Neural cell (in vitro differentiated cells): ENCODE measurements at regions not wholly inside any gene's neighbourhood (a gene's known extent, or its start where the extent isn't known, plus 50 kb on each side); places are given as distances from the start of the nearest gene placed in this dataset.

Experiments
- H2AFZ ChIP-seq: fragments of 200-600, 300-800 bp; sonication (generic), shearing (Covaris generic); 2 replicates; pipeline ENCODE4 v1.6.0; 2014; ENCODE audit warnings: low read depth, mild to moderate bottlenecking, antibody characterized with exemption, low read length, moderate library complexity
- H3F3A ChIP-seq: fragments of 200-600 bp; shearing (Covaris generic); 2 replicates; pipeline ENCODE4 v1.6.1; 2016; ENCODE audit warnings: mild to moderate bottlenecking, moderate library complexity, mixed read lengths, antibody characterized with exemption, low read length; ENCODE audit not compliant: insufficient read depth, poor library complexity, severe bottlenecking
- H3K27ac ChIP-seq: fragments of 200-600, 300-800 bp; sonication (generic), shearing (Covaris generic); 2 replicates; pipeline ENCODE4 v1.5.1; 2014; ENCODE audit warnings: mild to moderate bottlenecking, low read length, moderate library complexity
- H3K27me3 ChIP-seq: fragments of 300-800, 200-600 bp; sonication (generic), shearing (Covaris generic); 2 replicates; pipeline ENCODE4 v1.6.0; 2014; ENCODE audit warnings: mild to moderate bottlenecking, low read depth, low read length, moderate library complexity; ENCODE audit not compliant: insufficient read depth
- H3K36me3 ChIP-seq: fragments of 300-800, 200-600 bp; sonication (generic), shearing (Covaris generic); 2 replicates; pipeline ENCODE4 v1.5.1; 2014; ENCODE audit warnings: mild to moderate bottlenecking, antibody characterized with exemption, low read length, moderate library complexity; ENCODE audit not compliant: insufficient read depth
- H3K4me2 ChIP-seq: fragments of 300-800, 200-600 bp; sonication (generic), shearing (Covaris generic); 2 replicates; pipeline ENCODE4 v1.6.0; 2014; ENCODE audit warnings: mild to moderate bottlenecking, low read length
- H3K4me3 ChIP-seq: fragments of 300-800, 200-600 bp; sonication (generic), shearing (Covaris generic); 2 replicates; pipeline ENCODE4 v1.5.1; 2014; ENCODE audit warnings: mild to moderate bottlenecking, low read length, moderate library complexity
- H3K79me2 ChIP-seq: fragments of 200-600 bp; shearing (Covaris generic); replicated peaks from 2 replicates; pipeline ENCODE4 v1.6.0; 2014; ENCODE audit warnings: mild to moderate bottlenecking, low read length, moderate library complexity; ENCODE audit not compliant: insufficient read depth
- H3K9ac ChIP-seq: fragments of 300-800, 200-600 bp; sonication (generic), shearing (Covaris generic); 2 replicates; pipeline ENCODE4 v1.6.1; 2016; ENCODE audit warnings: mild to moderate bottlenecking, low read length, mixed read lengths
- H3K9me2 ChIP-seq: fragments of 200-600 bp; shearing (Covaris generic); 2 replicates; pipeline ENCODE4 v1.6.1; 2016; ENCODE audit warnings: mild to moderate bottlenecking, low read length, mixed read lengths; ENCODE audit not compliant: insufficient read depth
- H3K9me3 ChIP-seq: fragments of 200-600, 300-800 bp; sonication (generic), shearing (Covaris generic); 2 replicates; pipeline ENCODE4 v1.6.1; 2016; ENCODE audit warnings: mild to moderate bottlenecking, mixed run types, low read length, moderate library complexity, mixed read lengths
- H4K20me1 ChIP-seq: fragments of 200-600 bp; shearing (Covaris generic); 2 replicates; pipeline ENCODE4 v1.6.1; 2016; ENCODE audit warnings: mild to moderate bottlenecking, mixed run types; ENCODE audit not compliant: insufficient read depth
- CTCF ChIP-seq: fragments of 450-650 bp; IDR thresholded peaks from 2 replicates; pipeline ENCODE4 v1.5.1; 2014; ENCODE audit warnings: antibody characterized with exemption, mild to moderate bottlenecking, moderate library complexity; ENCODE audit not compliant: poor library complexity, severe bottlenecking
- EP300 ChIP-seq: fragments of 450-650 bp; conservative IDR thresholded peaks from 2 replicates; pipeline ENCODE4 v1.6.1; 2014; ENCODE audit warnings: antibody characterized with exemption, mild to moderate bottlenecking, moderate library complexity; ENCODE audit not compliant: poor library complexity, severe bottlenecking
- EZH2 ChIP-seq: fragments of 200-600, 300-800 bp; shearing (Covaris generic), sonication (generic); IDR thresholded peaks from 2 replicates; pipeline ENCODE4 v1.6.1; 2014; ENCODE audit warnings: antibody characterized with exemption, low read length, borderline replicate concordance, mild to moderate bottlenecking; ENCODE audit not compliant: insufficient read depth, poor library complexity, severe bottlenecking
- MXI1 ChIP-seq: fragments of 450-650 bp; conservative IDR thresholded peaks from 2 replicates; pipeline ENCODE4 v1.6.1; 2014; ENCODE audit warnings: antibody characterized with exemption, mild to moderate bottlenecking; ENCODE audit not compliant: poor library complexity, severe bottlenecking
- POLR2AphosphoS5 ChIP-seq: IDR thresholded peaks from 2 replicates; pipeline ENCODE4 v1.6.1; 2012
- RAD21 ChIP-seq: fragments of 450-650 bp; conservative IDR thresholded peaks from 2 replicates; pipeline ENCODE4 v1.6.1; 2014; ENCODE audit warnings: antibody characterized with exemption, mild to moderate bottlenecking, moderate library complexity
- REST ChIP-seq: IDR thresholded peaks from 2 replicates; pipeline ENCODE4 v1.6.1; 2012; ENCODE audit warnings: borderline replicate concordance
- SMC3 ChIP-seq: fragments of 450-650 bp; conservative IDR thresholded peaks from 2 replicates; pipeline ENCODE4 v1.6.1; 2014; ENCODE audit warnings: antibody characterized with exemption, mild to moderate bottlenecking, moderate library complexity; ENCODE audit not compliant: poor library complexity
- TAF1 ChIP-seq: IDR thresholded peaks from 2 replicates; pipeline ENCODE4 v1.6.1; 2012; ENCODE audit warnings: low read depth

GRCh38 chr7:136309407-136309806 lies 332.2 kb upstream of the MTPN start:
- H4K20me1 ChIP-seq: no peaks in the 10 kb centered on the region
- no peak overlapping the region for H2AFZ ChIP-seq
- no peaks in the 10 kb centered on the region for H3F3A ChIP-seq
- H3K9me3 ChIP-seq: no peaks in the 10 kb centered on the region
- no peak overlapping the region for H3K4me2 ChIP-seq
- H3K79me2 ChIP-seq: no peaks in the 10 kb centered on the region
- H3K27ac ChIP-seq: no peak overlapping the region
- TF ChIP-seq CTCF (no peak), EP300 (no peak), EZH2 (no peak), REST (no peak), MXI1 (no peak), RAD21 (no peak), TAF1 (no peak), POLR2AphosphoS5 (no peak), SMC3 (no peak)
- H3K9ac ChIP-seq: no peak overlapping the region
- no peak overlapping the region for H3K4me3 ChIP-seq
- H3K36me3 ChIP-seq: no peaks in the 10 kb centered on the region
- H3K9me2 ChIP-seq: no peaks in the 10 kb centered on the region
- H3K27me3 ChIP-seq: no peaks in the 10 kb centered on the region

- no peaks in the 10 kb centered on the region for H4K20me1 ChIP-seq
- H3K9me2 ChIP-seq: no peaks in the 10 kb centered on the region
- no peaks in the 10 kb centered on the region for H3K27me3 ChIP-seq
- H3K4me2 ChIP-seq: no peak overlapping the region
- H3F3A ChIP-seq: no peaks in the 10 kb centered on the region
- no peak overlapping the region for H3K27ac ChIP-seq
- no peaks in the 10 kb centered on the region for H3K9me3 ChIP-seq
- H3K4me3 ChIP-seq: no peak overlapping the region
- H2AFZ ChIP-seq: no peak overlapping the region
- no peaks in the 10 kb centered on the region for H3K36me3 ChIP-seq
- no peak for TF ChIP-seq REST
- TF ChIP-seq EP300: no peak
- no peak for TF ChIP-seq POLR2AphosphoS5
- no peak for TF ChIP-seq EZH2
- no peak for TF ChIP-seq RAD21
- no peak for TF ChIP-seq CTCF
- H3K9ac ChIP-seq: no peak overlapping the region
- no peaks in the 10 kb centered on the region for H3K79me2 ChIP-seq
These were observed 331.1 kb upstream of the MTPN start for GRCh38 chr7:136308230-136308629.
